H1 (cell line): ENCODE measurements at regions not wholly inside any gene's neighbourhood (a gene's known extent, or its start where the extent isn't known, plus 50 kb on each side); places are given as distances from the start of the nearest gene placed in this dataset.

Source experiments
- ATF2 ChIP-seq: IDR thresholded peaks from 2 replicates; pipeline ENCODE4 v1.6.1; 2012; ENCODE audit warnings: low read length, inconsistent platforms
- CHD7 ChIP-seq: fragments of 300-600 bp; sonication (generic); IDR thresholded peaks from 2 replicates; pipeline ENCODE4 v1.7.1; 2012; ENCODE audit warnings: low read length, moderate library complexity, mild to moderate bottlenecking, inconsistent platforms; ENCODE audit not compliant: insufficient replicate concordance
- POLR2A ChIP-seq, 2 experiments: IDR thresholded peaks; 1 replicate in 1 of 2; 2 replicates in 1 of 2; pipeline ENCODE4 v1.6.1; 2011; ENCODE audit warnings: low read depth in 2 of 2, low read length in 2 of 2, mild to moderate bottlenecking in 2 of 2; ENCODE audit errors: control extremely low read depth in 1 of 2
- USF2 ChIP-seq: IDR thresholded peaks from 2 replicates; pipeline ENCODE4 v1.6.1; 2011; ENCODE audit warnings: low read length, improper control_type of control experiment

GRCh38 chr2:234231460-234231859 lies 181.0 kb downstream of the SPP2 start (continued):
- TF ChIP-seq ATF2 (no peak), CHD7 (no peak), USF2 (no peak), POLR2A (IDR thresholded peaks at IDR 0.05; ENCODE audit: control extremely low read depth in 1 of 2, low read depth in 2 of 2, low read length in 2 of 2) (no peak)
